ENCODE measurements at regions not wholly inside any gene's neighbourhood (a gene's known extent, or its start where the extent isn't known, plus 50 kb on each side); places are given as distances from the start of the nearest gene placed in this dataset.

DNA sequence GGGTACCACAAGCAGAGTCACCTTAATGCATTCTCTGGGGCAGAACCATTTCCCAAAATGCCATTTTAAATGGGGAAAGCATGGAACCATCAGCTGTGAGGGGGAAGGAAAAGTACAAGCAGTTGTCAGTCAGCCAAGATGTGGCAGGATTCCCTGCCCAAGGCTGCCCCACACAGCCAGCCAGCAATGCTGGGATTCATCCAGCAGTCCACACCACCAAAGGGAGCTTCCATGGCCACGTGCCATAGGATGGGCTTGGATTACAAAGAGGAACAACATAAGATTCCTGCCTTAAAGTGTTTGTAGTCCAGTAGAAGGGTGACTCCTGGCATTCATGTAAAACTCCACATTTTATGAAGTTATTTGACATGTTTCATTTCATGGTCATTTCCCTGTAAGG lies 233.3 kb downstream of the SHOX2 start:
- peaks cover 2% of the 10 kb centered on the region for H3K9me3 ChIP-seq (ENCODE audit: control insufficient read depth, low read depth, low read length)
- no peak overlapping the region for H3K9ac ChIP-seq (ENCODE audit: low read length)
- H3K27ac ChIP-seq (ENCODE audit: low read length), result no peak overlapping the region
- no peaks in the 10 kb centered on the region for H3K36me3 ChIP-seq (ENCODE audit: control insufficient read depth, low read depth, low read length)
- no peaks in the 10 kb centered on the region for H3K4me1 ChIP-seq (ENCODE audit: control insufficient read depth, low read depth, low read length)
- H3K27me3 ChIP-seq (ENCODE audit: control insufficient read depth, insufficient read depth, low read length), result no peaks in the 10 kb centered on the region
- H3K4me3 ChIP-seq (ENCODE audit: low read length), result no peak overlapping the region

DNA sequence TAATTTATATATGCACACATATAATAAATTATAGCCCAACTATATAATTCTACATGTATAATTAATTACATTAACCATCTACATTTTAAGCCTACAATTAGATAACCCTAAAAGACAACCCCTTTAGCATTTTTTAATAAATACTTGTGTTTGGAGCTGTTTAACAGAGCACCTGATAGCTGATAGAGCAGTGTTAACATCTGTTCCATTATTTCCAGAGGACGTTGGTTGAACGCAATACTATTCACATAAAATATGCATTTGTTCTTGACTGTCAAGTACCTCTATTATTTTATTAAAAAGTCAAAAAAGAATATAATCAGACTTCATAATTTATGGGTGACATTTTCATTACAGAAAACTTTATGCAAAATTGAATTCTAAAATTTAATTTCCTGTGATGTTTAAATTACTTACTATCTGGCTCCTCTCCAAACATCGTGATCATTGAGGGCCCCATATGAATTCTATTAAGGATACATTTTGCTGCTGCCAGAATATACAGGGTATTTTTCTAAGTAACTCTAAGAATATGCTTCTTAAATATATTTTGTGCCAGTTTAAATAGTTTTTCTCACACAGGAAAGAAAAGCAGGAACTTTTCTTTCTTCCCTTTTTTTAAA lies 234.3 kb downstream of the SHOX2 start:
- H3K9ac ChIP-seq (ENCODE audit: low read length), result no peak overlapping the region
- H3K27ac ChIP-seq (ENCODE audit: low read length), result no peak overlapping the region
- H3K4me1 ChIP-seq (ENCODE audit: control insufficient read depth, low read depth, low read length), result no peaks in the 10 kb centered on the region

DNA sequence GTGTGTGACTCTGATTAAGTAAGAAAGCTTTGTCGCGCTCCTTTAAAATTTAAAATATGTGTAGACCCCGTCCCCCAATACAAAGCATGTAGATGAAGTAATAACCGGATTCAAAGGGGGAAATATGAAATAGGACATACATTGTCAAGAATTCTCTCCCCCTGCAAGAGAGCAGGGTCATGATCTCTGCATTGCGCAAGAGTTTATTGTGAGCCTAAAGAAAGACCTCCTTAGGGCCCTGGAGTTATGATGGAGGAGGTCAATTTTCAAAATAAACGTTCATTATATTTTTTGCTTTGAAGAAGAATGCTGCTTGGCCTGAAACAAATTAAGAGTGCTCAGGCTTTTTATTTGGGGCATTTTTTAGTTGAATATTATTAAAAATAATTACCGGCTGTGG lies 235.0 kb downstream of the SHOX2 start:
- H3K27me3 ChIP-seq (ENCODE audit: control insufficient read depth, insufficient read depth, low read length), result no peaks in the 10 kb centered on the region
- no peak overlapping the region for H3K9ac ChIP-seq (ENCODE audit: low read length)
- H3K9me3 ChIP-seq (ENCODE audit: control insufficient read depth, low read depth, low read length), result no peaks in the 10 kb centered on the region
- no peaks in the 10 kb centered on the region for H3K36me3 ChIP-seq (ENCODE audit: control insufficient read depth, low read depth, low read length)
- H3K4me1 ChIP-seq (ENCODE audit: control insufficient read depth, low read depth, low read length), result no peaks in the 10 kb centered on the region
- no peak overlapping the region for H3K27ac ChIP-seq (ENCODE audit: low read length)
- H3K4me3 ChIP-seq (ENCODE audit: low read length), result no peak overlapping the region

More for the DNA sequence above, 234.3 kb downstream of the SHOX2 start:
- Histone ChIP-seq H3K9me3 (ENCODE audit: control insufficient read depth, low read depth, low read length) (no peaks in the 10 kb centered on the region), H3K36me3 (ENCODE audit: control insufficient read depth, low read depth, low read length) (no peaks in the 10 kb centered on the region), H3K4me3 (ENCODE audit: low read length) (no peak overlapping the region), H3K27me3 (ENCODE audit: control insufficient read depth, insufficient read depth, low read length) (no peaks in the 10 kb centered on the region)

DNA sequence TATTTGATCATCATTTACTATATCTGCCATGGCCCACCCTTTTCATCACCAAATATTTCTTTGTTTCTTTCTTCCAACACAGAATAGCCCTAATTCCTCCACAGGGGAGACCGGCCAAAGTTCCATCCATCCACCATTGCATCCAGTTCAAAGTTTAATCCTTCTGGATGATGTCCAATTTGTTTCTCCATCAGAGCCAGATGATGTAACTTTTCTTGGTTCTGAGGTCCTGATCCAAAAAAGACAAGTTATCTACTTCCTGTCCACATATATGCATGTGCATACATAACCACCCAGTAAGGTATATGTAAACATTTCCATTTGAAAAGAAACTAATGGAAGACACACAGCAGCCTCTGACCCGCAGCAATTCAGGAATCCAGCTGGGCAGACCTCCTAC lies 237.3 kb downstream of the SHOX2 start:
- Histone ChIP-seq H3K27me3 (ENCODE audit: control insufficient read depth, insufficient read depth, low read length) (no peaks in the 10 kb centered on the region), H3K9ac (ENCODE audit: low read length) (no peak overlapping the region), H3K9me3 (ENCODE audit: control insufficient read depth, low read depth, low read length) (no peaks in the 10 kb centered on the region), H3K36me3 (ENCODE audit: control insufficient read depth, low read depth, low read length) (no peaks in the 10 kb centered on the region), H3K4me3 (ENCODE audit: low read length) (no peak overlapping the region), H3K27ac (ENCODE audit: low read length) (no peak overlapping the region), H3K4me1 (ENCODE audit: control insufficient read depth, low read depth, low read length) (no peaks in the 10 kb centered on the region)

DNA sequence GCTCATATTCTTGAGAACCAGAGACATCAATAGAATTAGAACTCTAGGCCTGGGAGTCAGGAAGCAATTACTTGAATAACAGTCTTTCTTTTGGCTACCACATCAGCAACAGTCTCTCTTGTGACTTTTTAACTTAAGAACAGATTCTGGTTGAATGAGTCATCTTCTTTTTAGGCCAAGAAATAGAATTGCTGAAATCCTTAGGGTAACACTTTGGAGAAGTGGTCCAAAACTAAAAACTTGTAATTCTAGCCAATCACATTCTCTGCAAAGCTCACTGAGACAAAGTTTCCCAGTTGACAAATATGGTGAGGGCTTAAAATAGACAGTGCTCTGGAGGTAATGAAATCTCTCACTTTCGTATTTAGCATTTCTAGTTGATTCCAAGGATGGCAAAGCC lies 238.0 kb downstream of the SHOX2 start:
- Histone ChIP-seq H3K27ac (ENCODE audit: low read length) (no peak overlapping the region), H3K9ac (ENCODE audit: low read length) (no peak overlapping the region), H3K4me3 (ENCODE audit: low read length) (no peak overlapping the region), H3K4me1 (ENCODE audit: control insufficient read depth, low read depth, low read length) (no peaks in the 10 kb centered on the region), H3K27me3 (ENCODE audit: control insufficient read depth, insufficient read depth, low read length) (no peaks in the 10 kb centered on the region), H3K9me3 (ENCODE audit: control insufficient read depth, low read depth, low read length) (no peaks in the 10 kb centered on the region), H3K36me3 (ENCODE audit: control insufficient read depth, low read depth, low read length) (no peaks in the 10 kb centered on the region)

DNA sequence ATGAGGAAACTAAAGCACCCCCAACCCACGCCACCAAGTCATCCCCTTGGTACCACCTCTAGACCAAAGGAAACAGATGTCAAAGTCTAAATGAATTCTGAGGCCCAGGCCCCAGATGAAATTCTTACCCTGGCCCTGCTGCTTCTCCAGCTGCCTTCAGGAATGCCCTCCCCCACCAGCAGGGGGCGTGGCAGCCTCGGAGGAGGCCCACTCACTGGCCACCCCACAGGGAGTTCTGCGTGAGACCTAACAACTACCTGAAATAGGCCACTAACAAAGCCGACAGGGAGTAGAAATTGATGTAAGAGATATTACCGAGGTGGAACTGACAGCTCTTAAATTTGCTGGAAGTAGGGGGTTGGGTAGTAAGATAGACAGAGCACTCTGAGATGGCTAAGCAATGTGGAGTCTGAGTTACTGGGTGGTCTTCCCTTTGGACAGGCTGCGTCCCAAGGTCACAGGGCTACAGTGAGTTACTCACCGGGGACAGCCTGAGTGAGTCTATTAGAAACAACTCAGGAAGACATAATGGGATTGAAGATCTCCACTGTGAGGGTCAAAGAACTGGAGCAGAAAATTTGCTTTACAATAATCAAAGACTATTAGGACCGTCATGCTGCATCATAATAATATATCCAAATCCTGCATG lies 240.7 kb downstream of the SHOX2 start:
- H3K27ac ChIP-seq (ENCODE audit: low read length), result no peak overlapping the region
- H3K4me1 ChIP-seq (ENCODE audit: control insufficient read depth, low read depth, low read length), result no peaks in the 10 kb centered on the region
- H3K27me3 ChIP-seq (ENCODE audit: control insufficient read depth, insufficient read depth, low read length), result no peaks in the 10 kb centered on the region
- H3K4me3 ChIP-seq (ENCODE audit: low read length), result no peak overlapping the region
- H3K9ac ChIP-seq (ENCODE audit: low read length), result no peak overlapping the region
- no peaks in the 10 kb centered on the region for H3K9me3 ChIP-seq (ENCODE audit: control insufficient read depth, low read depth, low read length)
- no peaks in the 10 kb centered on the region for H3K36me3 ChIP-seq (ENCODE audit: control insufficient read depth, low read depth, low read length)

DNA sequence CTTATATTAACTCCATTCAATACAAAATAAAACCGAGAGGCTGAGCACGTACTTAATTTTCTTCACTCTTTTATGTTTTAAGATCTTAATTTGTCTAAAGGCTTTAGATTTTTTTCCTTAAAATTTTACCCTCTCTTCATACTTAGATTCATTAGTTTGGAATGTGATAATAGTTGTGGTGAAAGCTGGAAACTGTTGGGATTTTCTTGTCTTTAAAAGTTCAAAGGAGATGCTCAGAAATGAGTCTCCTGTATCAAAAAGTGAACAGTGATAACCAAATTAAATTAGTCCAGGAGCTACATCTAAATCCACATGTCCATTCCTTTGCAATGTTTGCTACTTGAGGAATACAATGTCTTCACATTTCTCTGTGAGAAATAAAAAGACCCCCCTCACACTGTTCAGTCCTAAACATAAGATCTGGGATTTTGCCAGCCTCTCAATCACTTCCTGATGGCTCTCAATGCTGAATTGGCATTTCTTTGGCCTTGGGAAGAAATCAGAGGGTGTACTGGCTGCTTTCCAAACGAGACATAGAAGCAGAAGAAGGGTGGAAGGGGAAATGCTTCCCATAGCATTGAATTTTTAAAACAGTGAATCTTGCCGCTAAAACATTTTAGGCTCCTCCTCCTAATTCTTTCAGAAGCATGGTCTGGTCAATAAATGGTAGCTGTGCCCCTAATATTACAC lies 245.0 kb downstream of the SHOX2 start:
- Histone ChIP-seq H3K36me3 (ENCODE audit: control insufficient read depth, low read depth, low read length) (no peaks in the 10 kb centered on the region), H3K27ac (ENCODE audit: low read length) (no peak overlapping the region), H3K27me3 (ENCODE audit: control insufficient read depth, insufficient read depth, low read length) (no peaks in the 10 kb centered on the region)

DNA sequence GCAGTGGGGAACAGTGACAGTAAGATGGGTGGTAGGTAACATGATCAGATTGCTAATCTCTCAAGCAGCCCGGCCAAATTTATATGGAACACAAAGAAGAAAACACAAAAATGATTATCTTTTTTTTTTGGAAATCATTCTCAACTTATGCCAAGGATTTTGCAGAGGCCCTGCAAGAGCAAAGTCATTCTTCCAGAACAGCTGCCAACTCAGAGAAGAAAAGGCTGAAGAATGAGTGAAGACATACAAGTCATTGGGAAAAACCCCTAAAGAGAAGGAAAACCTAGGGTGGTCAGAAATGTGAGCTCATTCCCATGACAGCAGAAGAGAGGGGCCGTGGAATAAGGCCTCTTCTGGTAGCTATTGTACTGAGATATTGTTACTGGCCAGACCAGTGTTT lies 246.7 kb downstream of the SHOX2 start:
- H3K4me3 ChIP-seq (ENCODE audit: low read length), result no peak overlapping the region
- no peaks in the 10 kb centered on the region for H3K9me3 ChIP-seq (ENCODE audit: control insufficient read depth, low read depth, low read length)
- H3K9ac ChIP-seq (ENCODE audit: low read length), result no peak overlapping the region
- no peak overlapping the region for H3K27ac ChIP-seq (ENCODE audit: low read length)
- H3K4me1 ChIP-seq (ENCODE audit: control insufficient read depth, low read depth, low read length), result no peaks in the 10 kb centered on the region
- no peaks in the 10 kb centered on the region for H3K36me3 ChIP-seq (ENCODE audit: control insufficient read depth, low read depth, low read length)
- no peaks in the 10 kb centered on the region for H3K27me3 ChIP-seq (ENCODE audit: control insufficient read depth, insufficient read depth, low read length)

More for the DNA sequence above, 245.0 kb downstream of the SHOX2 start:
- Histone ChIP-seq H3K9ac (ENCODE audit: low read length) (no peak overlapping the region), H3K9me3 (ENCODE audit: control insufficient read depth, low read depth, low read length) (no peaks in the 10 kb centered on the region), H3K4me1 (ENCODE audit: control insufficient read depth, low read depth, low read length) (no peaks in the 10 kb centered on the region), H3K4me3 (ENCODE audit: low read length) (no peak overlapping the region)

DNA sequence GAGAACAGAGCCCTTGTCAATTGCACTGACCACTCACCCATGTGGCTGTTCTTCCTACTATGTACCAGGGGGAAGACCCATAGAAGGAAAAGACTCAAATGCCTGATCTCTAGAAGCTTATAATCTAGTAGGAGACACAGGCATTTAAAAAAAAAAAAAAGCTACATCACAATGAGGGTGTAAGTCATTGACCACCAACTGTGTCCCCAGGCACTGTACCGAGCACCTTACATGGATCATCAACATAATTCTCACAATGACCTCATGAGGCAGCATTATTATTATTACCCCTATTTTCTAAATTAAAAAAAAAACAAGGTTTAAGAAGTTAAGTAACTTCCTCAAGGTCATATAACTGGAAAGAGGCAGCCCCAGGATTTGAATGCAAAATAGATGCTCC lies 247.4 kb downstream of the SHOX2 start:
- Histone ChIP-seq H3K27me3 (ENCODE audit: control insufficient read depth, insufficient read depth, low read length) (no peaks in the 10 kb centered on the region), H3K9ac (ENCODE audit: low read length) (no peak overlapping the region), H3K36me3 (ENCODE audit: control insufficient read depth, low read depth, low read length) (no peaks in the 10 kb centered on the region), H3K9me3 (ENCODE audit: control insufficient read depth, low read depth, low read length) (no peaks in the 10 kb centered on the region), H3K4me1 (ENCODE audit: control insufficient read depth, low read depth, low read length) (no peaks in the 10 kb centered on the region), H3K27ac (ENCODE audit: low read length) (no peak overlapping the region), H3K4me3 (ENCODE audit: low read length) (no peak overlapping the region)

DNA sequence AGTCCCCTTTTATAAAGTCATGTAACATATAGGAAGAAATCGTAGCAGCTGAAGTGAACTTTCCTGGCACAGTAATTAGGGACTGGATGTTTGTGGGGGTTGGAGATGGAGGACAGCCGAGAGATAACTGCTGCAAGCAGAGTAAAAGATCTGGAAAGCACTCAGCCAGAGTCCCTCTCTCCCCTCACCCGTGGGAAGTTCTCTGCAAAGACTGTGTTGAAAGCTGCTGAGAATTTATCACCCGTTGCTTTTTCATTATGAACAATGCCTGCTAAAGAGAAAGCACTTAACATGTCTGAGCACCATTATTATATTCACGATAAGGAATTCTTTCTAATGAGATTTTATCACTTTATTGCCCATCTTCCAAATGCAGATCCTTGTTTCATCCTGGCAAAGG lies 248.8 kb downstream of the SHOX2 start:
- H3K4me3 ChIP-seq (ENCODE audit: low read length), result no peak overlapping the region
- H3K9me3 ChIP-seq (ENCODE audit: control insufficient read depth, low read depth, low read length), result no peaks in the 10 kb centered on the region
- H3K27ac ChIP-seq (ENCODE audit: low read length), result no peak overlapping the region
- H3K9ac ChIP-seq (ENCODE audit: low read length), result no peak overlapping the region
- no peaks in the 10 kb centered on the region for H3K27me3 ChIP-seq (ENCODE audit: control insufficient read depth, insufficient read depth, low read length)
- H3K36me3 ChIP-seq (ENCODE audit: control insufficient read depth, low read depth, low read length), result no peaks in the 10 kb centered on the region
- H3K4me1 ChIP-seq (ENCODE audit: control insufficient read depth, low read depth, low read length), result no peaks in the 10 kb centered on the region

DNA sequence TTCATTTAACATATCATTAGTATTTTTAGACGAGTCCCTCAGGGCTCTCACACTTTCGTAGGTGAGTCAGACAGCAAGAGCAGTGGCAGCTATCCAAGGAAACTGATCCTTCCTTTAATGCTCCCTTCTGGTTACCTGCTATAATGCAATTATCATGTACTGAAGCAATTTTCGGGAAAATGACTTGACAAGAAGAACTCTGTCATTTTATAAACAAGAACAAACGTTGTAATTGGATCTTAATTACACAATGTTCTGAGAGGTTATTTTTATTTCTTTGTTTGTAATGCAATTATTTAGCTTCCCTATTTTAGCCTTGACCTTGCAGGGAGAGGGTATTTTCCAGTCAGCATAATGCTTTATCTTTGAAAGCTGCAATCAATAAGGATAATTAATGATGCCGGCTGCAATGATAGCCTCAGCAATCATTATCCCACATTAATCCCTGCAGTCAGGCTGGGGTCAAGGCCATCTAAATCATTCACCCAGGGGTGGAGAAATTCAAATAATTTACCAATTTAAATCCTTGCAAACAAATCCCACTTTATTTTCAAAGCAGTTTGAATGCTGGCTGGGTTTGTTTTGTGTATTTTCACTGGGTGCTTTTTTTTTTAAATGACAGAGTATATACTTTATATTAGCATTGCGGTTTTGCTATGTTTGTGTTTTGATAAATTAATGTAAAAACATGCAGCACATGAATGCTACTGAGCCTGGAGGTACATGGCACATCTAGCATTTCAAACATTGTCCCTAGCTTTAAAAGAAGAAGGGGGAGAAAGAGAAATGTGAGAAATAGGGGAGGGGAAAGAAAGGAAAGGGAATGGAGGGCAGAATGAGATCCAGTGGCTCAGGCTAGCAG lies 249.9 kb downstream of the SHOX2 start:
- no peaks in the 10 kb centered on the region for H3K4me1 ChIP-seq (ENCODE audit: control insufficient read depth, low read depth, low read length)
- H3K27ac ChIP-seq (ENCODE audit: low read length), result no peak overlapping the region
- H3K9me3 ChIP-seq (ENCODE audit: control insufficient read depth, low read depth, low read length), result no peaks in the 10 kb centered on the region
- no peaks in the 10 kb centered on the region for H3K27me3 ChIP-seq (ENCODE audit: control insufficient read depth, insufficient read depth, low read length)
- H3K4me3 ChIP-seq (ENCODE audit: low read length), result no peak overlapping the region
- H3K9ac ChIP-seq (ENCODE audit: low read length), result no peak overlapping the region
- no peaks in the 10 kb centered on the region for H3K36me3 ChIP-seq (ENCODE audit: control insufficient read depth, low read depth, low read length)
